T-helper 1 cell treated with Interleukin-12 subunit alpha and Interleukin-12 subunit beta and Interleukin-4 antibody, amounts not matched to agents 30 μg/mL and 1 μg/mL, for 36 hours (primary cell): ENCODE measurements at regions not wholly inside any gene's neighbourhood (a gene's known extent, or its start where the extent isn't known, plus 50 kb on each side); places are given as distances from the start of the nearest gene placed in this dataset.
"Not testable (repeated sequence)": the region's sequence is repeated elsewhere in the genome, so short reads cannot be mapped to it uniquely, and the experiment has no call there.

ENCODE experiments used
- H3K27ac Mint-ChIP-seq: one replicate; pipeline ENCODE4 v1.8.0; 2021; ENCODE audit warnings: mild to moderate bottlenecking, mixed read lengths
- H3K27me3 Mint-ChIP-seq: one replicate; pipeline ENCODE4 v1.8.0; 2021; ENCODE audit warnings: low read depth, mixed read lengths
- H3K36me3 Mint-ChIP-seq: one replicate; pipeline ENCODE4 v1.8.0; 2021; ENCODE audit warnings: low read depth, mixed read lengths
- H3K4me1 Mint-ChIP-seq: one replicate; pipeline ENCODE4 v1.8.0; 2021; ENCODE audit warnings: low read depth, mixed read lengths
- H3K4me3 Mint-ChIP-seq: one replicate; pipeline ENCODE4 v1.8.0; 2021; ENCODE audit warnings: mild to moderate bottlenecking, moderate library complexity, mixed read lengths
- H3K9me3 Mint-ChIP-seq: one replicate; pipeline ENCODE4 v1.8.0; 2021; ENCODE audit warnings: mixed read lengths

- Mint-ChIP-seq H3K36me3 (no peaks in the 10 kb centered on the region), H3K4me3 (no peak overlapping the region), H3K9me3 (no peaks in the 10 kb centered on the region), H3K4me1 (no peaks in the 10 kb centered on the region), H3K27me3 (peaks cover 3% of the 10 kb centered on the region), H3K27ac (no peak overlapping the region)
Measured at GRCh38 chr5:68838157-68838718, 255.6 kb upstream of the SLC30A5 start.

DNA sequence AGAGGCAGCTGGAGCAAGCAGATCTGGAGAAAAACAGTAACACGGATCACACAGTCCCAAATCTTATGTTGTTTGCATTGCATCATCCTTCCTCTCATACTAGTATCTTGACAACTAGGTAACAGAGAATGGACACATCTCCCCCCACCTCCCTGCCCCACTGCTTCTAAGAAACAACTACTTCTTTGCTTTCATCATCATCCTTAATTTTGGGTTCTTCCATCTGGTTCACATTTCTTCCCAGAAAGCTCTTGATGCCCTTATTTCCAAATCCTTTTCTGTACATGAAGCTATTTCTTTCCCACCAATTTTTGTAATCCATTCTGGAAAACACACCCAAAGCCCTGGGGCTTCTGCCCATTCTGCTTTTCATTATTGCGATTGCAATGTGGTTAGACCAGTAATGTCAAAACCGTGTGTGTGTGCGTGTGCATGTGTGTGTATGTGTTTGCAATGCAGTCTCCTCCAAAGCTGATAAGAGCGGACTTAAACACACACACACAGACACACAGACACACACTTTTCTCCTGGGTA, 254.7 kb upstream of the SLC30A5 start:
- no peaks in the 10 kb centered on the region for H3K9me3 Mint-ChIP-seq
- no peak overlapping the region for H3K4me3 Mint-ChIP-seq
- H3K27me3 Mint-ChIP-seq, result peaks cover 3% of the 10 kb centered on the region
- H3K27ac Mint-ChIP-seq, result no peak overlapping the region
- no peaks in the 10 kb centered on the region for H3K4me1 Mint-ChIP-seq
- no peaks in the 10 kb centered on the region for H3K36me3 Mint-ChIP-seq

- Mint-ChIP-seq H3K27me3 (no peaks in the 10 kb centered on the region), H3K4me3 (no peak overlapping the region), H3K9me3 (no peaks in the 10 kb centered on the region), H3K27ac (no peak overlapping the region), H3K4me1 (no peaks in the 10 kb centered on the region), H3K36me3 (no peaks in the 10 kb centered on the region)
Measured at GRCh38 chr5:68843624-68844364, 250.0 kb upstream of the SLC30A5 start.

DNA sequence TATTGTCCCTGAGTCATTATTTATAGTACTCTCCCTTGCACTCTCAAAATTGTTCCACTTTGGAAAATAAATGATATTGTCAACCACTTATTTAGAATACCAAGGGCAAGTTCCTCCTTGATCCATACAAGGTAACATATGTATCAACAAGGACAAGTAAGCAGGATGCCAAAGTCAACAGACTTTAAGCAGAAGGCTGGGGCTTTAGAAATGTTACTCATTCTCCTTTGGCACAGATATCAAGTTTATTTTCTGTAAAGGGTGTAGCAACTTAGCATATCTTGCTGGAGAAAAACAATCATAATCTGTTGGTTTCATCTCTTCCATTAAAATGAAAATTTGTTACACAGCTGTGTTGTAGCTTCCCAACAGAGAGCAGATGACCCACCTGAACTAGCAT, 248.7 kb upstream of the SLC30A5 start:
- H3K4me3 Mint-ChIP-seq, result no peak overlapping the region
- H3K36me3 Mint-ChIP-seq, result no peaks in the 10 kb centered on the region
- H3K9me3 Mint-ChIP-seq, result no peaks in the 10 kb centered on the region
- H3K27ac Mint-ChIP-seq, result no peak overlapping the region
- H3K4me1 Mint-ChIP-seq, result no peaks in the 10 kb centered on the region
- no peaks in the 10 kb centered on the region for H3K27me3 Mint-ChIP-seq

GRCh38 chr5:68846828-68847227, 247.0 kb upstream of the SLC30A5 start:
- Mint-ChIP-seq H3K27me3 (peaks cover 3% of the 10 kb centered on the region), H3K36me3 (no peaks in the 10 kb centered on the region), H3K4me1 (no peaks in the 10 kb centered on the region), H3K4me3 (no peak overlapping the region), H3K27ac (no peak overlapping the region), H3K9me3 (no peaks in the 10 kb centered on the region)

DNA sequence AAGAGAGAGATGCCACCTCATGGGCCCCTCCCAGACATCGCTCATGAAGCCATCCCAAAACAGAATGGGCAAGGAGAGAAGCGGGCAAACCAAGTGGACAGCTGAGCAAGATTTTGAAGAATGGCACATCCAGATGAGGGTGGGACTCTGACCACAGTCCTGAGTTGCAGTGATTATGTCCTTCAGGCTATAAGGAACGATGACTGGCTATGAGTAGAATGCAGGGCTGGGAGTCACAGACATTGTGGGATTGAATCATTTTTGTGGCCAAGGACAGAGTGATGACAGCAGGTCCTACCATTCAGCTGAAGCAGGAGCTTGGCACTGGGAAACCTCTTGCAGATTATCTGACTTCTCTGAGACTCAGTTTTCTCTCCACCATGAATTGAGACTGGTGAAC, 245.7 kb upstream of the SLC30A5 start:
- no peaks in the 10 kb centered on the region for H3K9me3 Mint-ChIP-seq
- H3K4me1 Mint-ChIP-seq, result no peaks in the 10 kb centered on the region
- peaks cover 3% of the 10 kb centered on the region for H3K27me3 Mint-ChIP-seq
- H3K4me3 Mint-ChIP-seq, result no peak overlapping the region
- no peaks in the 10 kb centered on the region for H3K36me3 Mint-ChIP-seq
- no peak overlapping the region for H3K27ac Mint-ChIP-seq

DNA sequence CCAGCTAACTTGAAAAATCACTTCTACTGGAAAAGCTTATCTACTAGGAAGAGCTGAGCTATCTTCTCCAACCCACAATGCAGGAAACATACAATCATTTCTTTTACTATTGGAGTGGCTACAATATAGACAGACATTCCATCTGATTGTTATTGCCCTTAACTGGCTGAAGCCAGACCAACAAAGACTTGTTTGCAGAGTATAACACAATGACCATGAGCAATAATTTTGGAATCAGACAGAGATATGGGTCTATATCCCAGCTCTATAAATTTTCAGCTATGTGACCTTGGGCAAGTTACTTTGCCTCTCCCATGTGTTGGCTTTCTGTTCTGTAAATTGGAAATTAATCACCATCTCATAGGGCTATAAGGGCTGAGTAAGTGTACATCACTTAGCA, 244.7 kb upstream of the SLC30A5 start:
- Mint-ChIP-seq H3K27me3 (peaks cover 3% of the 10 kb centered on the region), H3K4me1 (no peaks in the 10 kb centered on the region), H3K4me3 (no peak overlapping the region), H3K36me3 (no peaks in the 10 kb centered on the region), H3K9me3 (no peaks in the 10 kb centered on the region), H3K27ac (no peak overlapping the region)

DNA sequence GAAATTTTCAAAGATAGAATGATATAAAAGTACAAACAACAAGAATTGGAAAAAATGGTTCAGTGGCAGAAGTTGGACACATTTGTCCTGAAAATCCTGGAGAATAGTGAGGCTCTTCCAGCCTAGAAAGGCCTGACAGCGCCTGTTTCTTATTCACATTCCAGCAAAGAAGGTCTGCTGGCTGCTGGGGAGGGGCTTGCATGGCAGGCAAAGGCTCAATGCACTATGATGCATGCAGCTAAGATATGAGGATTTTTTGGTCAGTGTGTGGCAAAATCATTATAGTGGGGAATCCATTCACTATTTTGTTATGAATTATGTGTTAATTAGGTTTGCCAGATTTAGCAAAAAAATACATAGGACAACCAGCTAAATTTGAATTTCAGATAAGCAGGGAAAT, 243.9 kb upstream of the SLC30A5 start:
- H3K9me3 Mint-ChIP-seq, result no peaks in the 10 kb centered on the region
- no peak overlapping the region for H3K27ac Mint-ChIP-seq
- no peaks in the 10 kb centered on the region for H3K4me1 Mint-ChIP-seq
- no peak overlapping the region for H3K4me3 Mint-ChIP-seq
- H3K27me3 Mint-ChIP-seq, result peaks cover 3% of the 10 kb centered on the region
- H3K36me3 Mint-ChIP-seq, result no peaks in the 10 kb centered on the region

DNA sequence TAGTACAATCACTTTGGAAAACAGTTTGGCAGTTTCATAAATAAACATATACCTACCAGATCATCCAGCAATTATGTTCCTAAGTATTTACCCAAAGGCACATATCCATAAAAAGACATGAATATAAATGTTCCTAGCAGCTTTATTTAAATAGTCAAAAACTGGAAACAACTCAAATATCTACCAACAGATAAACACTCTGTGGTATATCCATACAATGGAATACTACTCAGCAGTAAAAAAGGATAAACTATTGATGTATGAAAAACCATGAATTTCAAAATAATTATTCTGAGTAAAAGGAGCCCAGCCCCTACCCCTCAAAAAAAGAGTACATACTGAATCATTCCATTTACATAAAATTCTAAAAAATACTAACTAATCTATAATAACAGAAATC, 232.7 kb upstream of the SLC30A5 start:
- Mint-ChIP-seq H3K9me3 (peaks cover 6% of the 10 kb centered on the region), H3K36me3 (no peaks in the 10 kb centered on the region), H3K4me1 (no peaks in the 10 kb centered on the region), H3K27me3 (peaks cover 8% of the 10 kb centered on the region), H3K4me3 (no peak overlapping the region), H3K27ac (no peak overlapping the region)

- H3K9me3 Mint-ChIP-seq, result no peaks in the 10 kb centered on the region
- peaks cover 8% of the 10 kb centered on the region for H3K27me3 Mint-ChIP-seq
- no peak overlapping the region for H3K4me3 Mint-ChIP-seq
- H3K36me3 Mint-ChIP-seq, result no peaks in the 10 kb centered on the region
- no peaks in the 10 kb centered on the region for H3K4me1 Mint-ChIP-seq
- no peak overlapping the region for H3K27ac Mint-ChIP-seq
Measured at GRCh38 chr5:68862560-68862959, 231.3 kb upstream of the SLC30A5 start.

DNA sequence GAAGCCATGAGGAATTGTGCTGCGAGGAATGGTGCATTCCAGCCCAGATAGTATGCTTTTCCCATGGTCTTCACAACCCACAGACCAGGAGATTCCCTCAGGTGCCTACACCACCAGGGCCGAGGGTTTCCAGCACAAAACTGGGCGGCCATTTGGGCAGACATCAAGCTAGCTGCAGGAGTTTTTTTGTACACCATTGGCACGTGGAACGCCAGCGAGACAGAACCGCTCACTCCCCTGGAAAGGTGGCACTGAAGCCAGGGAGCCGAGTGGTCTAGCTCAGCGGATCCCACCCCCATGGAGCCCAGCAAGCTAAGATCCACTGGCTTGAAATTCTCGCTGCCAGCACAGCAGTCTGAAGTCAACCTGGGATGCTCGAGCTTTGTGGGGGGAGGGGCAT, 228.6 kb upstream of the SLC30A5 start:
- not testable (repeated sequence) for H3K36me3 Mint-ChIP-seq, H3K4me3 Mint-ChIP-seq, H3K9me3 Mint-ChIP-seq, H3K4me1 Mint-ChIP-seq, H3K27ac Mint-ChIP-seq
- peaks cover 20% of the 10 kb centered on the region for H3K27me3 Mint-ChIP-seq

GRCh38 chr5:68872088-68872839, 221.6 kb upstream of the SLC30A5 start:
- Mint-ChIP-seq H3K27ac (no peak overlapping the region), H3K4me1 (peaks cover 6% of the 10 kb centered on the region), H3K4me3 (no peak overlapping the region), H3K27me3 (peaks cover 13% of the 10 kb centered on the region), H3K36me3 (no peaks in the 10 kb centered on the region), H3K9me3 (no peaks in the 10 kb centered on the region)

GRCh38 chr5:68873198-68873597, 220.6 kb upstream of the SLC30A5 start:
- Mint-ChIP-seq H3K4me3 (no peak overlapping the region), H3K27ac (no peak overlapping the region), H3K4me1 (peaks cover 6% of the 10 kb centered on the region), H3K36me3 (no peaks in the 10 kb centered on the region), H3K27me3 (peaks cover 10% of the 10 kb centered on the region), H3K9me3 (no peaks in the 10 kb centered on the region)

GRCh38 chr5:68875351-68875750, 218.5 kb upstream of the SLC30A5 start:
- Mint-ChIP-seq H3K4me1 (peaks cover 6% of the 10 kb centered on the region), H3K4me3 (no peak overlapping the region), H3K27me3 (no peaks in the 10 kb centered on the region), H3K9me3 (no peaks in the 10 kb centered on the region), H3K27ac (no peak overlapping the region), H3K36me3 (no peaks in the 10 kb centered on the region)

DNA sequence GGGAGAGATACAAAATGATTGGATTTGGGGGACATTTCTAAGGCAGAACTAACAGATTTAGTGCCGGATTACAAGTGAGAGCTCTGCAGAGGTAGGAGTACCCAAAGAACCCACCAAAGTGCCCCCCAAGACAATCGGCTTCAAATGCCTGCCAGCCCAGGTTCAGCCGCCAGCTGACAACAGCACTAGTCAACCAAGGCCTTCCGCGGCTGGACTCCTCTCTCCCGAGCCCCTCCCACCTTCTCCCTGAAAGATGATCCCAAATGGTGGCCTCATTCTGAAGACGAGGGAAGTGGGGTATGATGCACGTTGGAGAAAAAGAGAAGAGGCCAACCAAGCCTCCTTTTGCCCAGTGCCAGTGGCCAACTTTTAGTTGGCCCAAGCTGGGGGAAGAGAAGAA, 210.4 kb upstream of the SLC30A5 start:
- H3K27ac Mint-ChIP-seq, result no peak overlapping the region
- H3K9me3 Mint-ChIP-seq, result no peaks in the 10 kb centered on the region
- H3K4me3 Mint-ChIP-seq, result no peak overlapping the region
- no peaks in the 10 kb centered on the region for H3K36me3 Mint-ChIP-seq
- peaks cover 17% of the 10 kb centered on the region for H3K4me1 Mint-ChIP-seq
- no peaks in the 10 kb centered on the region for H3K27me3 Mint-ChIP-seq
